Activated naive CD4-positive, alpha-beta T cell treated with anti-CD3 and anti-CD28 coated beads for 36 hours (primary cell): ENCODE measurements at regions not wholly inside any gene's neighbourhood (a gene's known extent, or its start where the extent isn't known, plus 50 kb on each side); places are given as distances from the start of the nearest gene placed in this dataset.
"Not testable (repeated sequence)": the region's sequence is repeated elsewhere in the genome, so short reads cannot be mapped to it uniquely, and the experiment has no call there.

Experiments used
- CTCF ChIA-PET: fragments of 350-600 bp; sonication (Branson Sonifier 250); formaldehyde crosslinking; loops from one replicate; lab custom pipeline; 2021; ENCODE audit warnings: antibody characterized with exemption; lab: Charles Lee
- DNase-seq: peaks from one replicate; pipeline ENCODE4 v3.0.0-alpha.2; 2020
- H3K27ac Mint-ChIP-seq: one replicate; pipeline ENCODE4 v1.8.0; 2021; ENCODE audit warnings: mild to moderate bottlenecking, mixed read lengths
- H3K27me3 Mint-ChIP-seq: one replicate; pipeline ENCODE4 v1.8.0; 2021; ENCODE audit warnings: low read depth, mixed read lengths
- H3K36me3 Mint-ChIP-seq: one replicate; pipeline ENCODE4 v1.8.0; 2021; ENCODE audit warnings: low read depth, mixed read lengths
- H3K4me1 Mint-ChIP-seq: one replicate; pipeline ENCODE4 v1.8.0; 2021; ENCODE audit warnings: low read depth, mixed read lengths
- H3K4me3 Mint-ChIP-seq: one replicate; pipeline ENCODE4 v1.8.0; 2021; ENCODE audit warnings: mild to moderate bottlenecking, moderate library complexity, mixed read lengths
- H3K9me3 Mint-ChIP-seq: one replicate; pipeline ENCODE4 v1.8.0; 2021; ENCODE audit warnings: mixed read lengths
- intact Hi-C: fragments of 100-400 bp; cut with micrococcal nuclease; formaldehyde crosslinking; loops from one replicate; pipeline ENCODE4 v1.15.1; 2023

- Mint-ChIP-seq H3K4me3 (no peak overlapping the region), H3K27ac (no peak overlapping the region), H3K27me3 (no peaks in the 10 kb centered on the region), H3K36me3 (no peaks in the 10 kb centered on the region), H3K9me3 (peaks cover 8% of the 10 kb centered on the region), H3K4me1 (no peaks in the 10 kb centered on the region)
- DNase-seq, result no peak
- CTCF ChIA-PET, result no interaction called here
- intact Hi-C loops, result no loop called here
Observed at GRCh38 chr6:76166297-76166696, 93.8 kb upstream of the IMPG1 start.

GRCh38 chr6:76165471-76166221, 93.2 kb upstream of the IMPG1 start:
- H3K4me3 Mint-ChIP-seq, result no peak overlapping the region
- H3K27ac Mint-ChIP-seq, result no peak overlapping the region
- intact Hi-C loops, result no loop called here
- no peak for DNase-seq
- H3K27me3 Mint-ChIP-seq, result no peaks in the 10 kb centered on the region
- peaks cover 8% of the 10 kb centered on the region for H3K9me3 Mint-ChIP-seq
- CTCF ChIA-PET, result no interaction called here
- no peaks in the 10 kb centered on the region for H3K36me3 Mint-ChIP-seq
- no peaks in the 10 kb centered on the region for H3K4me1 Mint-ChIP-seq

GRCh38 chr6:76162811-76163210, 90.3 kb upstream of the IMPG1 start:
- Mint-ChIP-seq H3K27ac (no peak overlapping the region), H3K27me3 (no peaks in the 10 kb centered on the region), H3K36me3 (no peaks in the 10 kb centered on the region), H3K4me1 (no peaks in the 10 kb centered on the region), H3K9me3 (peaks cover 11% of the 10 kb centered on the region), H3K4me3 (no peak overlapping the region)
- intact Hi-C loops, result no loop called here
- DNase-seq, result no peak
- CTCF ChIA-PET, result interaction anchor here (0.6 kb wide), 1 partner anchor 239 kb away, joined by 3 read pairs; no protein-coding TSS in a partner anchor

GRCh38 chr6:76157800-76158199, 85.3 kb upstream of the IMPG1 start:
- H3K4me1 Mint-ChIP-seq, H3K4me3 Mint-ChIP-seq, DNase-seq, H3K27ac Mint-ChIP-seq, CTCF ChIA-PET, H3K36me3 Mint-ChIP-seq, H3K27me3 Mint-ChIP-seq, intact Hi-C loops: not testable (repeated sequence)
- H3K9me3 Mint-ChIP-seq, result peaks cover 15% of the 10 kb centered on the region

- intact Hi-C loops, result no loop called here
- no peaks in the 10 kb centered on the region for H3K36me3 Mint-ChIP-seq
- no peak overlapping the region for H3K4me3 Mint-ChIP-seq
- DNase-seq, result no peak
- no peak overlapping the region for H3K27ac Mint-ChIP-seq
- CTCF ChIA-PET, result interaction anchor here (0.6 kb wide), 1 partner anchor 194 kb away, joined by 3 read pairs; no protein-coding TSS in a partner anchor
- H3K27me3 Mint-ChIP-seq, result no peaks in the 10 kb centered on the region
- H3K9me3 Mint-ChIP-seq, result peaks cover 9% of the 10 kb centered on the region
- H3K4me1 Mint-ChIP-seq, result no peaks in the 10 kb centered on the region
Observed at GRCh38 chr6:76135481-76135880, 63.0 kb upstream of the IMPG1 start.

DNA sequence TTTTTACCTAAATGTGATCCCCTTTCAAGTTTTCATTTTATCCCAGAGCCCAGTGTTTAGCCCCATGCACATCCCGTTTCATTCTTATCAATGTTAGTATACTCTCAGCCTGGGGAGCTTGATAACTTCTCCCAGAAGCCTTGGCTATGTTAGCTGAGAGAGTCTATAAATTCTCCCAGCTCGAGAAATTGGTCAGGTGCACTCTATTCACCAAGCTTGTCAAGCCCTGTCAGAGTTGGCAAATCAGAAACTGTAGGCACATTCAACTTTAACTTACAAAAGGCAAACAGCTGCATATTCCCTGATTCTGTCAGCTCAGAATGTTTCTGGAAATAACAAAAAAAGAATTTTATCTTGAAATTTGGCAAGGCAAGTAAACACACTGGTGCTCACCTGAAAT, 62.2 kb upstream of the IMPG1 start:
- Mint-ChIP-seq H3K27ac (no peak overlapping the region), H3K4me3 (no peak overlapping the region), H3K9me3 (peaks cover 8% of the 10 kb centered on the region), H3K4me1 (no peaks in the 10 kb centered on the region), H3K36me3 (no peaks in the 10 kb centered on the region), H3K27me3 (no peaks in the 10 kb centered on the region)
- DNase-seq, result no peak
- CTCF ChIA-PET, result interaction anchor here (0.7 kb wide), 1 partner anchor 123 kb away, joined by 4 read pairs; no protein-coding TSS in a partner anchor
- intact Hi-C loops, result no loop called here

GRCh38 chr6:76124018-76124417, 51.6 kb upstream of the IMPG1 start:
- H3K9me3 Mint-ChIP-seq, result peaks cover 5% of the 10 kb centered on the region
- CTCF ChIA-PET, result no interaction called here
- H3K4me1 Mint-ChIP-seq, result no peaks in the 10 kb centered on the region
- no peaks in the 10 kb centered on the region for H3K36me3 Mint-ChIP-seq
- H3K27me3 Mint-ChIP-seq, result no peaks in the 10 kb centered on the region
- no peak for DNase-seq
- intact Hi-C loops, result no loop called here
- H3K27ac Mint-ChIP-seq, result no peak overlapping the region
- no peak overlapping the region for H3K4me3 Mint-ChIP-seq
